ENCODE measurements at regions not wholly inside any gene's neighbourhood (a gene's known extent, or its start where the extent isn't known, plus 50 kb on each side); places are given as distances from the start of the nearest gene placed in this dataset.

GRCh38 chr13:107516517-107516916 is 698.8 kb downstream of the LIG4 start:
- no peak for DNase-seq

- DNase-seq = no peak
Measured at GRCh38 chr13:107512551-107512950, 702.8 kb downstream of the LIG4 start.

- DNase-seq = no peak
Measured at GRCh38 chr13:107497661-107498060, 717.7 kb downstream of the LIG4 start.

GRCh38 chr13:107493266-107493665 is 722.1 kb downstream of the LIG4 start:
- DNase-seq = no peak

- DNase-seq = no peak
Measured at GRCh38 chr13:107482688-107483087, 732.6 kb downstream of the LIG4 start.

GRCh38 chr13:107480130-107480529 is 735.2 kb downstream of the LIG4 start:
- no peak for DNase-seq

- no peak for DNase-seq
Measured at GRCh38 chr13:107477772-107478379, 737.5 kb downstream of the LIG4 start.

- no peak for DNase-seq
Measured at GRCh38 chr13:107475753-107476453, 739.4 kb downstream of the LIG4 start.

- no peak for DNase-seq
Measured at GRCh38 chr13:107473253-107473652, 742.1 kb downstream of the LIG4 start.

- DNase-seq = no peak
Measured at GRCh38 chr13:107466326-107467099, 748.8 kb downstream of the LIG4 start.

GRCh38 chr13:107462501-107462900 is 752.8 kb downstream of the LIG4 start:
- DNase-seq = no peak

GRCh38 chr13:107461751-107462150 is 753.6 kb downstream of the LIG4 start:
- no peak for DNase-seq

GRCh38 chr13:107459430-107459829 is 755.9 kb downstream of the LIG4 start:
- no peak for DNase-seq

- no peak for DNase-seq
Measured at GRCh38 chr13:107458269-107458668, 757.1 kb downstream of the LIG4 start.

- DNase-seq = no peak
Measured at GRCh38 chr13:107457686-107458085, 757.6 kb downstream of the LIG4 start.

- no peak for DNase-seq
Measured at GRCh38 chr13:107456431-107456830, 758.9 kb downstream of the LIG4 start.

GRCh38 chr13:107452833-107453232 is 762.5 kb downstream of the LIG4 start:
- DNase-seq = no peak

GRCh38 chr13:107450931-107451330 is 764.4 kb downstream of the LIG4 start:
- peak in 7 of 58 donors; percentile 3 to 28 (median 11) for DNase-seq

- no peak for DNase-seq
Measured at GRCh38 chr13:107450431-107450830, 764.9 kb downstream of the LIG4 start.

- DNase-seq = no peak
Measured at GRCh38 chr13:107447591-107447990, 767.7 kb downstream of the LIG4 start.

- DNase-seq = no peak
Measured at GRCh38 chr13:107441279-107441678, 774.1 kb downstream of the LIG4 start.

- no peak for DNase-seq
Measured at GRCh38 chr13:107438251-107438650, 777.1 kb downstream of the LIG4 start.

Measured in anterior cingulate cortex (tissue), 58 donors.